Effector memory CD8-positive, alpha-beta T cell (primary cell): ENCODE measurements at regions not wholly inside any gene's neighbourhood (a gene's known extent, or its start where the extent isn't known, plus 50 kb on each side); places are given as distances from the start of the nearest gene placed in this dataset.

Source experiments
- ATAC-seq: fragments of 150-1000 bp; cut with Tn5 transposase; replicated peaks from 2 replicates; pipeline ENCODE4 v1.10.0; 2021; ENCODE audit warnings: mild to moderate bottlenecking, moderate library complexity
- DNase-seq, 3 experiments: peaks; one replicate each; pipeline ENCODE4 v3.0.0; 2021
- H3K27ac Mint-ChIP-seq, 2 donors: one replicate each; pipeline ENCODE4 v1.8.0; 2022; ENCODE audit warnings: mild to moderate bottlenecking in 2 of 2, mixed read lengths in 2 of 2, moderate library complexity in 2 of 2
- H3K27me3 Mint-ChIP-seq, 2 donors: one replicate each; pipeline ENCODE4 v1.8.0; 2022; ENCODE audit warnings: mixed read lengths in 2 of 2
- H3K36me3 Mint-ChIP-seq: one replicate; pipeline ENCODE4 v1.8.0; 2022; ENCODE audit warnings: mild to moderate bottlenecking, moderate library complexity, mixed read lengths; ENCODE audit not compliant: insufficient read depth
- H3K4me1 Mint-ChIP-seq, 2 donors: one replicate each; pipeline ENCODE4 v1.8.0; 2022; ENCODE audit warnings: low read depth in 2 of 2, mixed read lengths in 2 of 2
- H3K4me3 Mint-ChIP-seq, 2 donors: one replicate each; pipeline ENCODE4 v1.8.0; 2022; ENCODE audit warnings: mild to moderate bottlenecking in 2 of 2, mixed read lengths in 2 of 2, moderate library complexity in 2 of 2
- H3K9me3 Mint-ChIP-seq, 2 donors: one replicate each; pipeline ENCODE4 v1.8.0; 2022; ENCODE audit warnings: mixed read lengths in 2 of 2

GRCh38 chr12:115401761-115402160 lies 717.8 kb upstream of the TBX3 start:
- Mint-ChIP-seq H3K4me1 (no peaks in the 10 kb centered on the region), H3K4me3 (no peak overlapping the region), H3K36me3 (no peaks in the 10 kb centered on the region), H3K9me3 (peaks cover 2 to 9% of the 10 kb centered on the region in 2 donors), H3K27ac (no peak overlapping the region), H3K27me3 (no peaks in the 10 kb centered on the region)
- ATAC-seq (no peak), DNase-seq (no peak)

GRCh38 chr12:115400011-115400410 lies 716.0 kb upstream of the TBX3 start:
- Mint-ChIP-seq H3K4me1 (no peaks in the 10 kb centered on the region), H3K4me3 (no peak overlapping the region), H3K9me3 (peaks cover 6 to 17% of the 10 kb centered on the region in 2 donors), H3K36me3 (no peaks in the 10 kb centered on the region), H3K27me3 (no peaks in the 10 kb centered on the region), H3K27ac (no peak overlapping the region)
- ATAC-seq (no peak), DNase-seq (no peak)

GRCh38 chr12:115398311-115398781 lies 714.4 kb upstream of the TBX3 start:
- Mint-ChIP-seq H3K27me3 (no peaks in the 10 kb centered on the region), H3K27ac (no peak overlapping the region), H3K9me3 (peaks cover 8 to 17% of the 10 kb centered on the region in 2 donors), H3K4me3 (no peak overlapping the region), H3K4me1 (no peaks in the 10 kb centered on the region), H3K36me3 (peaks cover 3% of the 10 kb centered on the region)
- no peak for DNase-seq
- ATAC-seq, result no peak

- peaks cover 3% of the 10 kb centered on the region for H3K36me3 Mint-ChIP-seq
- H3K9me3 Mint-ChIP-seq, result peaks cover 6 to 17% of the 10 kb centered on the region in 2 donors
- DNase-seq, result no peak
- H3K4me3 Mint-ChIP-seq, result no peak overlapping the region
- no peak overlapping the region for H3K27ac Mint-ChIP-seq
- no peak for ATAC-seq
- H3K4me1 Mint-ChIP-seq, result no peaks in the 10 kb centered on the region
- H3K27me3 Mint-ChIP-seq, result no peaks in the 10 kb centered on the region
Measured at GRCh38 chr12:115396567-115396966, 712.6 kb upstream of the TBX3 start.

GRCh38 chr12:115394496-115395220 lies 710.7 kb upstream of the TBX3 start:
- ATAC-seq (no peak), DNase-seq (no peak)
- Mint-ChIP-seq H3K36me3 (peaks cover 3% of the 10 kb centered on the region), H3K4me1 (no peaks in the 10 kb centered on the region), H3K27ac (no peak overlapping the region), H3K27me3 (no peaks in the 10 kb centered on the region), H3K9me3 (peaks cover 8 to 22% of the 10 kb centered on the region in 2 donors), H3K4me3 (no peak overlapping the region)

- no peak overlapping the region for H3K27ac Mint-ChIP-seq
- DNase-seq (no peak), ATAC-seq (no peak)
- no peaks in the 10 kb centered on the region for H3K27me3 Mint-ChIP-seq
- H3K36me3 Mint-ChIP-seq, result no peaks in the 10 kb centered on the region
- no peaks in the 10 kb centered on the region for H3K4me1 Mint-ChIP-seq
- peaks cover 13% of the 10 kb centered on the region in 2 donors for H3K9me3 Mint-ChIP-seq
- H3K4me3 Mint-ChIP-seq, result no peak overlapping the region
Measured at GRCh38 chr12:115388139-115388538, 704.2 kb upstream of the TBX3 start.

GRCh38 chr12:115387467-115387901 lies 703.5 kb upstream of the TBX3 start:
- no peaks in the 10 kb centered on the region for H3K36me3 Mint-ChIP-seq
- H3K9me3 Mint-ChIP-seq, result peaks cover 13% of the 10 kb centered on the region in 2 donors
- no peaks in the 10 kb centered on the region for H3K4me1 Mint-ChIP-seq
- H3K27me3 Mint-ChIP-seq, result no peaks in the 10 kb centered on the region
- H3K27ac Mint-ChIP-seq, result no peak overlapping the region
- DNase-seq (no peak), ATAC-seq (no peak)
- H3K4me3 Mint-ChIP-seq, result no peak overlapping the region

- Mint-ChIP-seq H3K9me3 (peaks cover 13% of the 10 kb centered on the region in 2 donors), H3K36me3 (no peaks in the 10 kb centered on the region), H3K4me1 (no peaks in the 10 kb centered on the region), H3K4me3 (no peak overlapping the region), H3K27me3 (no peaks in the 10 kb centered on the region), H3K27ac (no peak overlapping the region)
- no peak for DNase-seq
- no peak for ATAC-seq
Measured at GRCh38 chr12:115386946-115387345, 703.0 kb upstream of the TBX3 start.

GRCh38 chr12:115385141-115385540 lies 701.2 kb upstream of the TBX3 start:
- Mint-ChIP-seq H3K27ac (no peak overlapping the region), H3K4me1 (no peaks in the 10 kb centered on the region), H3K36me3 (no peaks in the 10 kb centered on the region), H3K27me3 (no peaks in the 10 kb centered on the region), H3K4me3 (no peak overlapping the region), H3K9me3 (peaks cover 8 to 12% of the 10 kb centered on the region in 2 donors)
- ATAC-seq (no peak), DNase-seq (no peak)

GRCh38 chr12:115384391-115384790 lies 700.4 kb upstream of the TBX3 start:
- Mint-ChIP-seq H3K36me3 (no peaks in the 10 kb centered on the region), H3K27ac (no peak overlapping the region), H3K4me1 (no peaks in the 10 kb centered on the region), H3K27me3 (no peaks in the 10 kb centered on the region), H3K9me3 (peaks cover 8 to 9% of the 10 kb centered on the region in 2 donors), H3K4me3 (no peak overlapping the region)
- ATAC-seq, result no peak
- no peak for DNase-seq

- no peaks in the 10 kb centered on the region for H3K27me3 Mint-ChIP-seq
- no peak overlapping the region for H3K4me3 Mint-ChIP-seq
- no peak for ATAC-seq
- H3K36me3 Mint-ChIP-seq, result no peaks in the 10 kb centered on the region
- no peak for DNase-seq
- no peak overlapping the region for H3K27ac Mint-ChIP-seq
- peaks cover 8 to 9% of the 10 kb centered on the region in 2 donors for H3K9me3 Mint-ChIP-seq
- H3K4me1 Mint-ChIP-seq, result no peaks in the 10 kb centered on the region
Measured at GRCh38 chr12:115383668-115384067, 699.7 kb upstream of the TBX3 start.

- no peaks in the 10 kb centered on the region for H3K27me3 Mint-ChIP-seq
- H3K36me3 Mint-ChIP-seq, result no peaks in the 10 kb centered on the region
Measured at GRCh38 chr12:115382681-115383080, 698.7 kb upstream of the TBX3 start.

GRCh38 chr12:115380546-115381120 lies 696.7 kb upstream of the TBX3 start:
- DNase-seq, result no peak
- H3K27ac Mint-ChIP-seq, result no peak overlapping the region
- H3K4me3 Mint-ChIP-seq, result no peak overlapping the region
- H3K9me3 Mint-ChIP-seq, result peaks cover 2 to 5% of the 10 kb centered on the region in 2 donors
- H3K27me3 Mint-ChIP-seq, result no peaks in the 10 kb centered on the region
- H3K36me3 Mint-ChIP-seq, result no peaks in the 10 kb centered on the region
- no peaks in the 10 kb centered on the region for H3K4me1 Mint-ChIP-seq
- no peak for ATAC-seq

More at GRCh38 chr12:115382681-115383080, 698.7 kb upstream of the TBX3 start:
- DNase-seq (no peak), ATAC-seq (no peak)
- no peak overlapping the region for H3K27ac Mint-ChIP-seq
- no peaks in the 10 kb centered on the region for H3K4me1 Mint-ChIP-seq
- no peak overlapping the region for H3K4me3 Mint-ChIP-seq
- peaks cover 8% of the 10 kb centered on the region in 2 donors for H3K9me3 Mint-ChIP-seq

GRCh38 chr12:115378291-115378690 lies 694.3 kb upstream of the TBX3 start:
- Mint-ChIP-seq H3K36me3 (no peaks in the 10 kb centered on the region), H3K27ac (no peak overlapping the region), H3K4me1 (no peaks in the 10 kb centered on the region), H3K4me3 (no peak overlapping the region), H3K9me3 (peaks cover 2 to 12% of the 10 kb centered on the region in 2 donors), H3K27me3 (no peaks in the 10 kb centered on the region)
- ATAC-seq (no peak), DNase-seq (no peak)
